ENCODE measurements at regions not wholly inside any gene's neighbourhood (a gene's known extent, or its start where the extent isn't known, plus 50 kb on each side); places are given as distances from the start of the nearest gene placed in this dataset.

- no peak for DNase-seq
Measured at GRCh38 chr22:48662476-48663135, 1165.1 kb downstream of the BRD1 start.

GRCh38 chr22:48661984-48662383 is 1165.7 kb downstream of the BRD1 start:
- no peak for DNase-seq

- no peak for DNase-seq
Measured at GRCh38 chr22:48660790-48661740, 1166.6 kb downstream of the BRD1 start.

- DNase-seq = no peak
Measured at GRCh38 chr22:48660104-48660789, 1167.4 kb downstream of the BRD1 start.

- DNase-seq = no peak
Measured at GRCh38 chr22:48659404-48659996, 1168.2 kb downstream of the BRD1 start.

GRCh38 chr22:48658871-48659270 is 1168.8 kb downstream of the BRD1 start:
- DNase-seq = no peak

- DNase-seq = no peak
Measured at GRCh38 chr22:48658246-48658645, 1169.4 kb downstream of the BRD1 start.

- no peak for DNase-seq
Measured at GRCh38 chr22:48654492-48654891, 1173.2 kb downstream of the BRD1 start.

- no peak for DNase-seq
Measured at GRCh38 chr22:48653929-48654328, 1173.7 kb downstream of the BRD1 start.

- DNase-seq = no peak
Measured at GRCh38 chr22:48653306-48653705, 1174.4 kb downstream of the BRD1 start.

- DNase-seq = no peak
Measured at GRCh38 chr22:48652796-48653195, 1174.9 kb downstream of the BRD1 start.

- DNase-seq = no peak
Measured at GRCh38 chr22:48651981-48652538, 1175.6 kb downstream of the BRD1 start.

GRCh38 chr22:48651036-48651890 is 1176.4 kb downstream of the BRD1 start:
- DNase-seq = no peak

GRCh38 chr22:48650323-48651035 is 1177.2 kb downstream of the BRD1 start:
- DNase-seq = no peak

- no peak for DNase-seq
Measured at GRCh38 chr22:48649466-48649865, 1178.2 kb downstream of the BRD1 start.

- no peak for DNase-seq
Measured at GRCh38 chr22:48649031-48649430, 1178.6 kb downstream of the BRD1 start.

- DNase-seq = no peak
Measured at GRCh38 chr22:48647606-48648515, 1179.8 kb downstream of the BRD1 start.

- DNase-seq = no peak
Measured at GRCh38 chr22:48647051-48647450, 1180.6 kb downstream of the BRD1 start.

- no peak for DNase-seq
Measured at GRCh38 chr22:48646216-48646925, 1181.3 kb downstream of the BRD1 start.

Data from EL (cell line).